ENCODE measurements at regions not wholly inside any gene's neighbourhood (a gene's known extent, or its start where the extent isn't known, plus 50 kb on each side); places are given as distances from the start of the nearest gene placed in this dataset.

- TF ChIP-seq CTCF (IDR thresholded peaks at IDR 0.05 in 8 of 11, conservative IDR thresholded peaks at IDR 0.05 in 3 of 11) (no peak), POLR2AphosphoS5 (IDR thresholded peaks at IDR 0.05) (no peak)
Observed at GRCh38 chr22:49587421-49587820, 240.3 kb downstream of the BRD1 start.

Data from spleen (tissue), 7 donors.